ENCODE measurements at regions not wholly inside any gene's neighbourhood (a gene's known extent, or its start where the extent isn't known, plus 50 kb on each side); places are given as distances from the start of the nearest gene placed in this dataset.

GRCh38 chr5:167528651-167529050, 762.8 kb upstream of the WWC1 start:
- DNase-seq (ENCODE audit: low read depth) = no peak

- peak; percentile 19 for DNase-seq (ENCODE audit: low read depth)
Measured at GRCh38 chr5:167530548-167530947, 760.9 kb upstream of the WWC1 start.

GRCh38 chr5:167533814-167534795, 757.3 kb upstream of the WWC1 start:
- DNase-seq (ENCODE audit: low read depth) = no peak

DNA sequence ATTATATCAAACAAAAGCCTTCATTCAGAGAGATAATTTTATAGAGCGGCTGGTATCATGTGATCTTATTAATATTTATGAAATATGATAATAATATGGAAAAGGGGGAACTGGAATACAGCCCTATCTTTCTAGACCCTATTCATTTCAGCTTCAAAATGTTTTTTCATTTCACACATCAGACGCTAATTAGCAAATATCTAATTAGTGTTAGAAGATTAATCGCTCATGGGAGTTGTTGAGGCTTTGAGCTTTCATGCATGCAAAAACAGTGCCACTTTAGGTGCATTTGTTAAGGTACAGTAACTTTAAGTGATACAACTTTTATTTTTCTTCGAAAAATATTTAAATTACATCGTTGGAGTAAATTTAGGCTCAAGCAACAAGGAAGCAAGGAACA, 751.7 kb upstream of the WWC1 start:
- no peak for DNase-seq (ENCODE audit: low read depth)

- DNase-seq (ENCODE audit: low read depth) = no peak
Measured at GRCh38 chr5:167546270-167546669, 745.2 kb upstream of the WWC1 start.

GRCh38 chr5:167552356-167552755, 739.1 kb upstream of the WWC1 start:
- no peak for DNase-seq (ENCODE audit: low read depth)

GRCh38 chr5:167553511-167553910, 737.9 kb upstream of the WWC1 start:
- DNase-seq (ENCODE audit: low read depth) = no peak

DNA sequence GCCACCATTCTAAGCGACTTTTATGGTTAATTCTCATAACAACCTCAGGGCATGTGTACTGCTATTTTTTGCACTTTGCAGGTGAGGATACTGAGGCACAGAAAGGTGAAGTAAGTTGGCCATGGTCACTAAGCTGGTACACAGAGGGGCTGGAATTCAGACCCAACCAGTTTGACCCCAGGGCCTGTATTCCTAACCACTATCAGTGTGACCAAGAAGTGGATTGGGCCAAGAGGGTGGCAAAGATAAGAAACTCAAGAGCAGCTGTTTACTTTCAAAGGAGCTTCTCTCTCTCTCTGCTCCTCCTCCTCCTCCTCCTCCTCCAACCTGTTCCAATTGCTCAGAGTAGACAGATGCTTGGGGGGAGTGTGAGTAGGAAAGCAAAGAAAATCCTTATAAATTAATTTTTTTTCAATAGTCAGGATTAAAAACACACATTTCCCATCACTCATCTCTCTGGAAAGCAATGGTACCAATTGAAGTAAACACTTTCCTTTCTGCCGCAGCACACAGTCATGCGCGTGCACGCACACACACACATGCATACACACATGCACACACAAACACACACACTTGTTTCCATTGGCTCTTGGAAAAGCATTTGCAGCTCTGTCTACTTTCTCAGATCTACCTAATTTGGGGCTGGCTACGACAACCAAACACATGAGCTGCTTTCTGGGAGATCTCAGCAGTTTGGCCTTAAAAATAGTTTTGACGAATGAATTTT, 736.7 kb upstream of the WWC1 start:
- DNase-seq (ENCODE audit: low read depth) = no peak

DNA sequence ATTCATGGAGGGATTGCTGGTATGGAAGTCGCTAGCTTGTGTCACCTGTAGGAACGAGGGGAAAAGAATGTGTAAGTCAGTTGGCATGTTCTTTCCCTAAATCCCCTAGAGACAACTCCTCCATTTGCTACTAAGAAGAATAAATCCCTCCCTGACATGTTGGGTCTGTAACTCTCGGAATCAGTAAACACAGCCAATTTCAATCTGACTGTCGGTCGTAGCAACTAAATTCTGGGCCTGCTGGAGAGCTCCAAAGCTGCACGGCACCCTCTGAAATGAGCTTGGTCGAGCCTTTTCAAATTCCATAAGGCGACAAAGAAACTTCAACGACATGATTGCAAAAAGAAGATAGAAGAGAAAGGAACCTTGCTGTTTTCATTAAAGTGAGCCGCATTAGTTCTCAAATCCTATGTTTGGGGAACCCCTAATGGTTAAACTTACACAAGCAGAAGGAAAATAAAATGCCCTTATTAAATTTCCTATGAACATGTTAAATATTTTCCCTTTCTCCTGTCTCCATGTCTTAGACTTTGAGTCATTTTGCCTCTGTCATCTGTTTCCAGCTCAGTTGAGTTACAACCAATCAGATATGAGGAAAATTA, 735.8 kb upstream of the WWC1 start:
- DNase-seq (ENCODE audit: low read depth) = no peak

DNA sequence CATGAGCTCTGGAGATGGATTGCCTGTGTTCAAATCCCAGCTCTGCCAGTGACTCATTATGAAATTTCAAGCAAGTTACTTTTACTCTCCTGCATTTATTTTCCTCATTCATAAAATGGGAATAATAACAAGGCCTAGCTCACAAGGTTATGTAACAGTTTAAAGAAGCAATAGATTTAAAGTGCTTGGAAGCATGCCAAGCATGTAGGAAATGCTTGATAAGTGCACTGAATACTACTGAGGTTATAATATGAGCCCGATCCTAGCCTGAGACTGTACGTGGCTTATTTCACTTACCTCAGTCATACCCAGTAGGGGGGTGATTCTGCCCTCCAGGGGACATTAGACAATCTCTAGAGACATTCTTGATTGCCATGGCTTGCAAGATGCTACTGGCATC, 734.1 kb upstream of the WWC1 start:
- DNase-seq (ENCODE audit: low read depth) = no peak

DNA sequence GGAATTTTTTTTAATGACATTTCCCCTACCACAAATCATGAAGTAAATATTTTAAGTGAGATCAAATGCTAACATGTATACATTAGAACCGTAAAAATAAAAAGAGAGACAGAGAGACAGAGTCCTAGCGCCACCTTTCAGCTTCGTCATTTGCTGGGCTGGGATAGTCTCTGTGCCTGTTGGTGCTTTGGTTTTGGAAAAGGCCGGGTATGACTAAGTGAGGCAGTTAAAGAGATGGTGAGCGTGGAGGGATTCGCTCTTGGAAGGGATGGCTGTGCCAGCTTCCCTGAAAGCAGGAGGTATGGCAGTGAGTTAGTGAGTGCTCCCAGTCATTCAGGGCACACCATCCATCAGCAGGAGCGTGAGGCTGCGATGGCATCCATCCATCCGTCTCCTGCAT, 729.6 kb upstream of the WWC1 start:
- peak; percentile 47 for DNase-seq (ENCODE audit: low read depth)

GRCh38 chr5:167564275-167564674, 727.2 kb upstream of the WWC1 start:
- DNase-seq (ENCODE audit: low read depth) = no peak

DNA sequence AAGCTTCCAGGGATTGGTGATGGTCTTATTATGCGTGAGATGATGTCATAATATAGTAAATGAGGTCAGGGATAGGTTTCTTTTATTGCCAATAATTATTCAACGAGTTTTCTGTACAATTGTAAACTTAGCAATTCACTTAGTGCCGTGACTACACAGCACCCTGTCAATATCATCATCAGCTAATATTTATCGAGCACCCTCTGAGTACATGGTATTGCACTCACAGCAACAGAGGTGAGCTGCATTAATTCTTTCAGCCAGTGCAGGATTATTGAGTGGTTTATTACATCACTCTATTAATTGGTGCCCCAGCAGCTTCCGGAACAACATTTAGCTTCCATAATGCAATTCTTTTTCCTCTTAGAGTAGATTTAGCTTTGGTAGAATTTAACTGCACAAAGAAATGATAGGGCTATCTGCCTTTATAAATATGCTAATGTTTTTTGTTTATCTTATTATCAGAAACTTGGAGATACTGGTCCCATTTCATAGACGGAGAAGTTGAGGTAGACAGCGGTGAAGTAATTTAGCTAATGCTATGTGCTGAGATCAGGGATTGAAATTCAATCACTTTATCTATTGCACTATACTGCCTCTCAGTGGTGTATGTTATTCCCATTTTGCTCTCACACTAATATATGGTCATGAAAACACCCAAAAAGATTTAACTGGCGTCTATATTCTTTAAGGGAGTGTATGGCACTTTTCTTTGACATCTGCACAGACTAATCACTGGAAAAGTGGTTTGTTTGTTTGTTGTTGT, 726.1 kb upstream of the WWC1 start:
- DNase-seq (ENCODE audit: low read depth) = peak; percentile 20

DNA sequence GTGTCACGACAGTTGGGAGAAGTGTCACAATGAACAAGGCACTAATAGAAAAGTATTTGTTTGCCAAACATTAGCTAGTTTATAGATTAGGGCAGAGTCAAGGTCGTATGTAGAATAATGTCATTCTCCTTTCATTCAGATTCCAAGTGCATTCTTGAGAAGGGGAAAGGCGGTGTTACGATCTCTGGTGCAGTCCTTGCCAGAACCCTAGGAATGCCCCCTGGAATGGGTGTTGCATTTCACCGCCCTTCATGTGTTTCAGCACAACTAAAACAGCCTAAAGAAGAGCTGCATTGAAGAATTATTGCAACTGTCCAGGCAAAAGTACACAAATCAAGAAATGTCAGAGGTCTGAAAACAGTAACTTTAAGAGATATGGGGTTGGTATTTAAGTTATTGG, 721.0 kb upstream of the WWC1 start:
- no peak for DNase-seq (ENCODE audit: low read depth)

- DNase-seq (ENCODE audit: low read depth) = no peak
Measured at GRCh38 chr5:167571824-167572223, 719.6 kb upstream of the WWC1 start.

DNA sequence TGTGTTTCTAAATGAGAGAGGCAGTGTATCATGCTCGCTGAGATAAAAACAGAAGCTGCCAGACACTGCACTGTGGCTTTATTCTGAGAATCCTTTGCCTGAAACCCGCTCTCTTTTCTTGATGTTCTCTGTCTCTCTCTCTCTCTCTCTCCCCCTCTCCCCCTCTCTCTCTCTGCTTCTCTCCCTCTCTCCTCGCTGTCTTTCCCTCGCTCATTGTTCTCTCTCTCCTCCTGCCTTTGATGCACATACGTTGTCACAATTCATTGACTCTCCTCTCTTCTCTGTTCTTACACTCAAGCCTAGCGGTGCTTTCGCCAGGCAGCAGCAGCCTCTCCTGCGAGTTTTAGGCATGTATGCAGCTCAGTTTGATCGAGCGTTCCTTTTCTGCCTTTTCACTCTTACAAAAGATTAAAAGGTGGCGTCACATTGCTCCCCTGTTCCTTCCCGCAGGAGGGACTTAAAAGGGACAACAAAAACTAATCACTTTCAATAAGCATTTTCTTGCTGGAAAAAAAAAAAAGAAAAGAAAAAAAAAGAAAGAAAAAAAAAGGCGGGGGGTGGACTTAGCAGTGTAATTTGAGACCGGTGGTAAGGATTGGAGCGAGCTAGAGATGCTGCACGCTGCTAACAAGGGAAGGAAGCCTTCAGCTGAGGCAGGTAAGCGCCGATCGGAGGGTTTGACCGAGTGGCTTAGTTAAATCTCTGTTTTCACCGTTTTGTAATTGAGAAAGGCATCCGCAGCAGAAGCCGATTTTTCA, 717.9 kb upstream of the WWC1 start:
- DNase-seq (ENCODE audit: low read depth) = peak; percentile 69

GRCh38 chr5:167574464-167574863, 717.0 kb upstream of the WWC1 start:
- DNase-seq (ENCODE audit: low read depth) = no peak

GRCh38 chr5:167575330-167575729, 716.1 kb upstream of the WWC1 start:
- DNase-seq (ENCODE audit: low read depth) = no peak

- no peak for DNase-seq (ENCODE audit: low read depth)
Measured at GRCh38 chr5:167576126-167576525, 715.3 kb upstream of the WWC1 start.

- no peak for DNase-seq (ENCODE audit: low read depth)
Measured at GRCh38 chr5:167576897-167577296, 714.5 kb upstream of the WWC1 start.

GRCh38 chr5:167577616-167578015, 713.8 kb upstream of the WWC1 start:
- DNase-seq (ENCODE audit: low read depth) = no peak
